ENCODE measurements at regions not wholly inside any gene's neighbourhood (a gene's known extent, or its start where the extent isn't known, plus 50 kb on each side); places are given as distances from the start of the nearest gene placed in this dataset.

- no peak for DNase-seq
- TF ChIP-seq, protein P1, sequence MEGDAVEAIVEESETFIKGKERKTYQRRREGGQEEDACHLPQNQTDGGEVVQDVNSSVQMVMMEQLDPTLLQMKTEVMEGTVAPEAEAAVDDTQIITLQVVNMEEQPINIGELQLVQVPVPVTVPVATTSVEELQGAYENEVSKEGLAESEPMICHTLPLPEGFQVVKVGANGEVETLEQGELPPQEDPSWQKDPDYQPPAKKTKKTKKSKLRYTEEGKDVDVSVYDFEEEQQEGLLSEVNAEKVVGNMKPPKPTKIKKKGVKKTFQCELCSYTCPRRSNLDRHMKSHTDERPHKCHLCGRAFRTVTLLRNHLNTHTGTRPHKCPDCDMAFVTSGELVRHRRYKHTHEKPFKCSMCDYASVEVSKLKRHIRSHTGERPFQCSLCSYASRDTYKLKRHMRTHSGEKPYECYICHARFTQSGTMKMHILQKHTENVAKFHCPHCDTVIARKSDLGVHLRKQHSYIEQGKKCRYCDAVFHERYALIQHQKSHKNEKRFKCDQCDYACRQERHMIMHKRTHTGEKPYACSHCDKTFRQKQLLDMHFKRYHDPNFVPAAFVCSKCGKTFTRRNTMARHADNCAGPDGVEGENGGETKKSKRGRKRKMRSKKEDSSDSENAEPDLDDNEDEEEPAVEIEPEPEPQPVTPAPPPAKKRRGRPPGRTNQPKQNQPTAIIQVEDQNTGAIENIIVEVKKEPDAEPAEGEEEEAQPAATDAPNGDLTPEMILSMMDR (IDR thresholded peaks at IDR 0.05): no peak
- TF ChIP-seq EZH2 (IDR thresholded peaks at IDR 0.05; ENCODE audit: borderline replicate concordance, insufficient read depth, low read depth, low read length, poor library complexity, severe bottlenecking): no peak
- Histone ChIP-seq H4K20me1 (ENCODE audit: control insufficient read depth, insufficient read depth, low read length, poor library complexity, severe bottlenecking) (no peaks in the 10 kb centered on the region), H3K36me3 (replicated peaks in 1 of 2; ENCODE audit: control extremely low read depth in 1 of 2, control insufficient read depth in 1 of 2, extremely low read depth in 1 of 2, insufficient read depth in 2 of 2, low read length in 1 of 2) (no peaks in the 10 kb centered on the region), H3K27ac (ENCODE audit: low read length in 2 of 2) (no peak overlapping the region), H3K9ac (ENCODE audit: low read length) (no peak overlapping the region), H3K4me2 (replicated peaks; ENCODE audit: low read depth, low read length, poor library complexity, severe bottlenecking) (no peak overlapping the region), H3K79me2 (ENCODE audit: control insufficient read depth, insufficient read depth, low read length) (no peaks in the 10 kb centered on the region), H3K4me3 (ENCODE audit: control extremely low read depth in 1 of 5, extremely low read depth in 1 of 5, insufficient read depth in 1 of 5, low read depth in 2 of 5, low read length in 4 of 5) (no peak overlapping the region), H2AFZ (ENCODE audit: insufficient read depth, low read depth, low read length, poor library complexity, severe bottlenecking) (no peak overlapping the region), H3K9me3 (ENCODE audit: control extremely low read depth in 1 of 3, control insufficient read depth in 2 of 3, insufficient read depth in 1 of 3, low read length in 2 of 3) (no peaks in the 10 kb centered on the region), H3K27me3 (replicated peaks in 1 of 4; ENCODE audit: control extremely low read depth in 1 of 4, control insufficient read depth in 3 of 4, insufficient read depth in 4 of 4, low read length in 3 of 4) (no peaks in the 10 kb centered on the region), H3K4me1 (ENCODE audit: control insufficient read depth in 2 of 2, insufficient read depth in 2 of 2, low read length in 2 of 2) (no peaks in the 10 kb centered on the region)
- no peak for ATAC-seq (ENCODE audit: low read depth)
- Mint-ChIP-seq H3K27me3 (peaks cover 3% of the 10 kb centered on the region), H3K9me3 (ENCODE audit: insufficient read depth) (no peaks in the 10 kb centered on the region), H3K4me3 (no peak overlapping the region), H3K27ac (no peak overlapping the region), H3K4me1 (no peaks in the 10 kb centered on the region)
- no CpG with 5 or more reads among the region's 2 CpGs for WGBS (ENCODE audit: insufficient coverage)
- ChIA-PET POLR2A (no interaction called here), CTCF (no interaction called here)
- intact Hi-C loops (cut with micrococcal nuclease): no loop called here
These were observed 292.9 kb upstream of the ZFP64 start for GRCh38 chr20:52484438-52484837.

DNA sequence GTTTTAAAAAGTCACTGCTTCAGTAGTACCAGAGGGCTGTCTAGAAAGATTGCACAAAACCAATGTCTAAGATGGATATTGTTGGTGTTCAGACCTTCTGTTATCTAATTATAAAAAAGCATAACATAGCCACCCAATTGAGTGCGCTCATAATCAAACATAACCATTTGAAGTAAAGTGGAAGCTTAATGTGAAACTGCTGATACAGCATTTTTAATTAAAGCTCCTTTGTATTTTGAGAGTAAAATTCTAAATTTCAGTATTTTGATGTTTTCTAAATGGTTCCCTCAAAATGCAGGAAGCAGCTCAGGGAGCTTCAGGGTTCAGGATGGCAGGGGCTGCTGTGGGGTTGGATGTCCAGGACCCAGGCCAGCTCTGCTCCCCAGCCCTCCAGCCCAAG is 291.8 kb upstream of the ZFP64 start:
- no peaks in the 10 kb centered on the region for H3K79me2 ChIP-seq (ENCODE audit: control insufficient read depth, insufficient read depth, low read length)
- no peaks in the 10 kb centered on the region for H3K9me3 Mint-ChIP-seq (ENCODE audit: insufficient read depth)
- TF ChIP-seq EZH2 (IDR thresholded peaks at IDR 0.05; ENCODE audit: borderline replicate concordance, insufficient read depth, low read depth, low read length, poor library complexity, severe bottlenecking): no peak
- TF ChIP-seq, protein P1 (IDR thresholded peaks at IDR 0.05): no peak
- H3K4me2 ChIP-seq (replicated peaks; ENCODE audit: low read depth, low read length, poor library complexity, severe bottlenecking): no peak overlapping the region
- H3K4me1 Mint-ChIP-seq: no peaks in the 10 kb centered on the region
- no CpG with 5 or more reads among the region's 1 CpG for WGBS (ENCODE audit: insufficient coverage)
- H3K9ac ChIP-seq (ENCODE audit: low read length): no peak overlapping the region
- no peak overlapping the region for H3K4me3 ChIP-seq (ENCODE audit: control extremely low read depth in 1 of 5, extremely low read depth in 1 of 5, insufficient read depth in 1 of 5, low read depth in 2 of 5, low read length in 4 of 5)
- POLR2A ChIA-PET: no interaction called here
- no peaks in the 10 kb centered on the region for H3K9me3 ChIP-seq (ENCODE audit: control extremely low read depth in 1 of 3, control insufficient read depth in 2 of 3, insufficient read depth in 1 of 3, low read length in 2 of 3)
- H3K27ac ChIP-seq (ENCODE audit: low read length in 2 of 2): no peak overlapping the region
- H3K27me3 ChIP-seq (replicated peaks in 1 of 4; ENCODE audit: control extremely low read depth in 1 of 4, control insufficient read depth in 3 of 4, insufficient read depth in 4 of 4, low read length in 3 of 4): no peaks in the 10 kb centered on the region
- H2AFZ ChIP-seq (ENCODE audit: insufficient read depth, low read depth, low read length, poor library complexity, severe bottlenecking): no peak overlapping the region
- CTCF ChIA-PET: no interaction called here
- no peak for DNase-seq
- H3K4me1 ChIP-seq (ENCODE audit: control insufficient read depth in 2 of 2, insufficient read depth in 2 of 2, low read length in 2 of 2): no peaks in the 10 kb centered on the region
- no peak for ATAC-seq (ENCODE audit: low read depth)
- no peaks in the 10 kb centered on the region for H4K20me1 ChIP-seq (ENCODE audit: control insufficient read depth, insufficient read depth, low read length, poor library complexity, severe bottlenecking)
- intact Hi-C loops (cut with micrococcal nuclease): no loop called here
- peaks cover 3% of the 10 kb centered on the region for H3K27me3 Mint-ChIP-seq
- H3K27ac Mint-ChIP-seq: no peak overlapping the region
- H3K4me3 Mint-ChIP-seq: no peak overlapping the region
- no peaks in the 10 kb centered on the region for H3K36me3 ChIP-seq (replicated peaks in 1 of 2; ENCODE audit: control extremely low read depth in 1 of 2, control insufficient read depth in 1 of 2, extremely low read depth in 1 of 2, insufficient read depth in 2 of 2, low read length in 1 of 2)
